ENCODE measurements at regions not wholly inside any gene's neighbourhood (a gene's known extent, or its start where the extent isn't known, plus 50 kb on each side); places are given as distances from the start of the nearest gene placed in this dataset.

DNA sequence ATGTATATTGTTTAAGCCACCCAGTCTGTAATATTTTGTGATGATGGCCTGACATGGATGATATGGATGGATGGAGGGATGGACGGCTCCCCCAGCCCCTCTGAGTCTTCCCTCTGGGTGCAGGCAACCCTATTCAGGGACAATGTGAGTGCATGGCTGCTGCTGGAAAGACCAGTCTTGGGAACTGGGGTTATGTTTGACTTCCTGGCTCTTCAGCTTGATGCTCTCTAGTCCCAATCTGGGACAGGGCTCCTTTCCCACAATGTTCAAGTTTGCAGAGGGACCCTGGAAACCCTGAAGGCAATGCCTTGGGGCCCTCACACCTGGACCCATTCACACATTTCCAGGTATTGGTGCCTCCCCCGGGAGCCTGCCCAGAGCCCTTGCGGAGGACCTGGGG lies 52.3 kb upstream of the RET start:
- DNase-seq, result no peak

DNA sequence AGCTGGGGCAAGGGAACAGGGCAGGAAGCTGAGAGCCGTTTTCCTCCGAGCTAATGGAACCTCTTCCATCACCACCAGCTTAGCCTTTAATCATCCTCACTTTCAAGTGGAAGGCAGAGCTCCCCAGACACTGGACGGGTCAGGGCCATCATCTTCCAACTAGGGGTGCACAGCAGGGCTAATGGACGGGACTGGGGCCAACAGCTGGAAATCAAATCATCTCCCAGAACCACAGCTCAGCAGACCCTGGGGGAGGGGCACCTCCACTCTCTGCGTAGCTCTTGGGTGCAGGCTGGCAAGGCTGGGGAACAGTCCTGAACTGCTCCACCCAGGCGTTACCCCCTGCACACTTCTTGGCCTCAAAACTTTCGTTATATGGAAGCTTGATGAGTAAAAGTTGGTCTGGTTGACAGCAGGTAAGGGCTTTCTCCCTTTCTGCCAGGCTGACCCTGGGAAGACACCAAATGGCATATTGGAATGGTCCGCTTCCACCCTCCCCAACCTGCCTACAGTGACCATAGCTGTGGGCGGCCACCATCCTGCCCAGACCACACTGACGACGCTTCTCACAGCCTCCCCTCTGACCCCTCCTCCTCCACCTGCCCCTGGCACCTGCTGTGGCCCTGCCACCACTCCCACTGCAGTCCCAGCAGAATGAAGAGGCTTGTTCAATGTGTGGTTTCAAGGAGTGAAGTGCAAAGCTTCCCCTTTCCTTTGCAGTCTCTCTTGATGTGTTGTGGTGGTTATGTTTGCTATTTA lies 51.7 kb upstream of the RET start:
- no peak for DNase-seq

DNA sequence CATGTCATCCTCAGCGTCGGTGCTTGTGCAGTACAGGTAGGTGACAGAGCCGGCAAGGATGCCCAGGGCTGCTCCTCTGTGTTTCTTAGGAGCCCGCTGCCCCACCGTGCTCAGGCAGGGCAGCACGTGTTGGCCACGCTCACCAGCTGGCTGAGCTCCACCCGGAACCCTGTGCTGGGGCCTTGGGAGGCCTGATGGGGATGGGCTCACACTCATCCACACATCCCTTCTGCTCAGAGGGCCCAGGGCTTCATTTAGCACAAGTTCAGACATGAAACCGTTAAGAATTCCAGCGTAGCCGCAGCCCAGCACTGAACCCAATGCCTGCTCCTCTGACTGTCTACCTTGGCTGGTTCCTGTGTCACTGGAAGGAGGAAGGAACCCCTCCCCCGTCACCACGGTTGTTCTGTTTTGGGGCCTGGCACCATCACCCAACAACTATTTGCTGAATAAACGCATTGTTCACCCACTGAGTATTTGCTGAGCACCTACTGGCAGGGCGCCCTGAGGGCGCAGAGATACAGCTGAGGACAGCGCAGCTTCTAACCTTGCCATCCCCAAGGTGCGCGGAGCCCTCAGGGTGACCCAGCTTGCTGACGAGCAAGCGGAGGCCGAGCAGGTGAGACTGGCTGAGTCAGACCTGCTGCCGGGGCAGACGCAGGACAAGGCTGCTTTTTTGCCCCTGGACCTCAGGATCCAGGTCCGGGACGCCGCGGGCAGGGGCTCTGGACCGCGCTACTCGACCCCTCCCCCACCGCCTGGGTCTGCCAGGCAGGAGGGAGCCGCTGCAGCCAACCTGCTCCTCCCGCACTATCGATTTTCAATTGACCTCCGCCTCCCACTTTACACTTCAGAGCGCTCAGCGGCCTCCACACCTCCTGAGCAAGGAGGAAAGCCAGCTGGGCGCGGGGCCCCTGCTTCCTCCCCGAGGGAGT lies 50.6 kb upstream of the RET start:
- no peak for DNase-seq
